ENCODE measurements at regions not wholly inside any gene's neighbourhood (a gene's known extent, or its start where the extent isn't known, plus 50 kb on each side); places are given as distances from the start of the nearest gene placed in this dataset.

DNA sequence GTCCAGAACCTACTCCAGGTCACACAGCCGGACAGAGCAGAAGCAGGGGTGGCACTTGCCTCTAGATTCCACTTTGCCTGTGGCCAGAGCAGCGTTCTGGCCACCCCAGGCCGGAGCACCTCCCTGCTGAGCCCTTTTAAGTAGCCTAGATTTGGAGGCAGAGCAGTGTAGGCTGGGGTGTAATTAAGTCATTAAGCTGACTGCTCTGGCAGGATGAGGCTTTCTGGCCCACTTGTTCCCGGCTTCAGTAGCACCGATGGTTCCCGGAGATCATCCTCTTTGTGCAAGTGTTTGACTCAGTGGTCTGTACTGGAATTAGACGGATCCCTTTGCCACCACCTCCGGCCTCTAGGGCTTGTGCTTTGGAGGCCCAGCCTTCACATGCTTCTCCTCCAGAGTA, 281.9 kb upstream of the ANKRD55 start:
- Histone ChIP-seq H3K9me3 (no peaks in the 10 kb centered on the region), H3K27ac (no peak overlapping the region)
- ATAC-seq (ENCODE audit: low FRiP score in 2 of 2), result no peak

DNA sequence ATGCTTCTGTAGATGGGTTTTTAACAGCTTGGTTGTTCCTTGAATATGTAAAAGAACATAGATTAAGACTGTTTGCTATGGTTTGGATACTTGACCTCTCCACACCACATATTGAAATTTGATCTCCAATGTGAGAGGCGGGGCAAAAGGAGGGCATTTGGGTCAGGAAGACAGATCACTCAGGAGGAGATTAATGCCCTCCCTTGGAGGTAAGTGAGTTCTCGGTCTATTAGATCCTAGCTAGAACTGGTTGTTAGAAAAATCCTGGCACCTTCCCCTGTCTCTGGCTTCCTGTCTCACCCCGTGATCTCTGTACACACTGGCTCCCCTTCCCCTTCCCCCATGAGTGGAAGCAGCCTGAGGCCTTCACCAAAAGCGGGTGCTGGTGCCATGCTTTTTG, 281.1 kb upstream of the ANKRD55 start:
- Histone ChIP-seq H3K27ac (no peak overlapping the region), H3K4me1 (peaks cover 4 to 18% (median 7%) of the 10 kb centered on the region in 4 donors), H3K36me3 (no peaks in the 10 kb centered on the region), H3K9me3 (no peaks in the 10 kb centered on the region), H3K4me3 (no peak overlapping the region), H3K27me3 (no peaks in the 10 kb centered on the region)
- DNase-seq, result no peak
- WGBS, 2 donors, result 59 to 76% methylated on average over 4 of the region's 4 CpGs
- TF ChIP-seq POLR2A (IDR thresholded peaks at IDR 0.05), result no peak
- no peak for TF ChIP-seq EP300 (IDR thresholded peaks at IDR 0.05)
- TF ChIP-seq, protein P1, sequence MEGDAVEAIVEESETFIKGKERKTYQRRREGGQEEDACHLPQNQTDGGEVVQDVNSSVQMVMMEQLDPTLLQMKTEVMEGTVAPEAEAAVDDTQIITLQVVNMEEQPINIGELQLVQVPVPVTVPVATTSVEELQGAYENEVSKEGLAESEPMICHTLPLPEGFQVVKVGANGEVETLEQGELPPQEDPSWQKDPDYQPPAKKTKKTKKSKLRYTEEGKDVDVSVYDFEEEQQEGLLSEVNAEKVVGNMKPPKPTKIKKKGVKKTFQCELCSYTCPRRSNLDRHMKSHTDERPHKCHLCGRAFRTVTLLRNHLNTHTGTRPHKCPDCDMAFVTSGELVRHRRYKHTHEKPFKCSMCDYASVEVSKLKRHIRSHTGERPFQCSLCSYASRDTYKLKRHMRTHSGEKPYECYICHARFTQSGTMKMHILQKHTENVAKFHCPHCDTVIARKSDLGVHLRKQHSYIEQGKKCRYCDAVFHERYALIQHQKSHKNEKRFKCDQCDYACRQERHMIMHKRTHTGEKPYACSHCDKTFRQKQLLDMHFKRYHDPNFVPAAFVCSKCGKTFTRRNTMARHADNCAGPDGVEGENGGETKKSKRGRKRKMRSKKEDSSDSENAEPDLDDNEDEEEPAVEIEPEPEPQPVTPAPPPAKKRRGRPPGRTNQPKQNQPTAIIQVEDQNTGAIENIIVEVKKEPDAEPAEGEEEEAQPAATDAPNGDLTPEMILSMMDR (IDR thresholded peaks at IDR 0.05), result no peak
- TF ChIP-seq POLR2AphosphoS5 (IDR thresholded peaks at IDR 0.05), result no peak
- no peak for ATAC-seq (ENCODE audit: low FRiP score in 2 of 2)

More for the DNA sequence above, 281.9 kb upstream of the ANKRD55 start:
- H3K36me3 ChIP-seq, result no peaks in the 10 kb centered on the region
- 70 to 81% methylated on average over 7 to 8 of the region's 8 CpGs for WGBS, 2 donors
- no peaks in the 10 kb centered on the region for H3K27me3 ChIP-seq
- peaks cover 4 to 18% (median 7%) of the 10 kb centered on the region in 4 donors for H3K4me1 ChIP-seq
- DNase-seq, result peak in 1 of 2 donors; percentile 21
- TF ChIP-seq EP300 (IDR thresholded peaks at IDR 0.05), result no peak
- TF ChIP-seq POLR2A (IDR thresholded peaks at IDR 0.05), result no peak
- no peak for TF ChIP-seq POLR2AphosphoS5 (IDR thresholded peaks at IDR 0.05)
- TF ChIP-seq, protein P1 (IDR thresholded peaks at IDR 0.05), result no peak
- no peak overlapping the region for H3K4me3 ChIP-seq

DNA sequence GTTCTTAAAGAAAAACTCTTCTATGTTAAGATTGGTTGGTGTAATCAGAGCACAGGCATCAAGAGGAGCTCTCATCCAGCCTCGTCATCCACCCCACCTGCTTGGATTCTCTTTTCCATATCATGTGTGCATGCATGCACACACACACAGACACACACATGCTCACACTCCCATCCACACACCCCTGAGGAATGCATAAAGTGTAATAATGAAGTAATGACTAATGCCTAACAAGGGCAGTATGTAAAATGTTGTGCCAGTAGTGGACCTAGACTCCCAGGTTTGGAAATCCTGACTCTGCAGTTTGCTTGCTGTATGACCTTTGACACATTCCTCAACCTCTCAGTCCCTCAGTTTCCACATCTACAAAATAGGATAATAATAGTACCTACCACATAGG, 280.0 kb upstream of the ANKRD55 start:
- TF ChIP-seq POLR2AphosphoS5 (IDR thresholded peaks at IDR 0.05) (no peak), EP300 (IDR thresholded peaks at IDR 0.05) (no peak), POLR2A (IDR thresholded peaks at IDR 0.05) (no peak)
- TF ChIP-seq, protein P1 (IDR thresholded peaks at IDR 0.05), result no peak
- H3K9me3 ChIP-seq, result no peaks in the 10 kb centered on the region
- 0% methylated on average over 1 of the region's 1 CpG for WGBS, 2 donors
- no peaks in the 10 kb centered on the region for H3K27me3 ChIP-seq
- no peak overlapping the region for H3K4me3 ChIP-seq
- ATAC-seq (ENCODE audit: low FRiP score in 2 of 2), result no peak
- no peaks in the 10 kb centered on the region for H3K36me3 ChIP-seq
- DNase-seq, result no peak
- no peak overlapping the region for H3K27ac ChIP-seq
- H3K4me1 ChIP-seq, result peaks cover 4 to 18% (median 7%) of the 10 kb centered on the region in 4 donors

DNA sequence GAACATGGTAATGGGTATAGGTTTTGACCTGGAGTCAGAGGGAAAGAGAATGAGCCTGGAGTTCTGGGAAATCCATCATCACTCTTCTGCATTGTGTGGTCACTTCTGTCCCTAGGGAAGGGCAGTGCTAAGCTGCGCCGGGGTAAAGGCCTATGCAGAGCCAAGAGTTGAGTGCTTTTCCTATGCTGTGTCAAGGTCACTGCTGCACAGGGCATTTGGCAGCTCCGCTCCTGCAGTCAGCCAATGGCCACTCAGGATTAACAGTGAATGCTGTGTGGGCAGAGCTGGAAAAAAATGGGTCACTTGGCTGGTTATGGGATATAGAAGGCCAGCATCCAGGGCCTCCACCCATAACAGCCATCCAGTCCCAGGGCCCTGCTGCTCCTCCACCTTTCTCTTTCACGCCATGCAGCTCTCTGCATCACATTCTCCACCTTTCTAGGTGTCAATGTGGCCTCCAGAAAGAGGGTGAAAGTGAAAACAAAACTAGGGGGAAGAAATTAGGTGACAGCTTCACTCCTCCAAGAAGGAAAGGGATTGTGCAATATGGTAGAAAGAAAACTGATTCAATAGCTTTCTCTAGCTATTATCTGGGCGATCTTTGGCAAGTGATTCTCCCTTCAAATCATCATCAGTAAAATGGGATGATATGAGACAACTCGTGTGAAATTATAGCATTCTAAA, 279.3 kb upstream of the ANKRD55 start:
- H3K36me3 ChIP-seq, result no peaks in the 10 kb centered on the region
- no peaks in the 10 kb centered on the region for H3K27me3 ChIP-seq
- no peaks in the 10 kb centered on the region for H3K9me3 ChIP-seq
- peaks cover 4 to 18% (median 7%) of the 10 kb centered on the region in 4 donors for H3K4me1 ChIP-seq
- TF ChIP-seq POLR2AphosphoS5 (IDR thresholded peaks at IDR 0.05) (no peak), EP300 (IDR thresholded peaks at IDR 0.05) (no peak), POLR2A (IDR thresholded peaks at IDR 0.05) (no peak)
- TF ChIP-seq, protein P1 (IDR thresholded peaks at IDR 0.05), result no peak
- ATAC-seq (ENCODE audit: low FRiP score in 2 of 2), result no peak
- DNase-seq, result no peak
- H3K4me3 ChIP-seq, result no peak overlapping the region
- 76 to 88% methylated on average over 6 of the region's 6 CpGs for WGBS, 2 donors
- H3K27ac ChIP-seq, result no peak overlapping the region

DNA sequence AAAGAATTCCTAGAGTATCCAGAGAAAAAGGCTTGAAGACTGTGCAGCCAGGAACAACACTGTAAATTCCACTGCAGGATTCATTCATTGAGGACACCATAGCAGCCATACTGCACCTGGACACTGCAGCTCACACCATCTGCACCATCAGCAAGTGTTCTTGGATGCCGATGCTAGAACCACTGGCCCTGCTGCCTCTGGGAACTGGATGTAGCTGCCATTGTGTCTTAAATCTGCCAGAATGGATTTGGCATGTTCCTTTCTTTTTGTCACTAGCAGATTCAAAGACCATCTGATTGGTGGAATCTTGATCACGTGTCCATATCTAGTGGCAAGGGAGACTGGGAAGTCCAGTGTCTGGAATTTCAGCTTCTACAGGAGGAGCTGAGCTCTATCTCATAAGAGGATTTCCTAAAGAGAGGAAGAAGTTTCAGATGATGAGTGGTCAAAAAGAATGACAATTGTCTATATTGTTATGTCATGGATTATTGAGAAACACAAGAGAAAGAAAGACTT, 278.3 kb upstream of the ANKRD55 start:
- H3K4me1 ChIP-seq, result peaks cover 0 to 8% (median 4%) of the 10 kb centered on the region in 4 donors
- ATAC-seq (ENCODE audit: low FRiP score in 2 of 2) (no peak), DNase-seq (no peak)
- no peak overlapping the region for H3K4me3 ChIP-seq
- H3K36me3 ChIP-seq, result no peaks in the 10 kb centered on the region
- no peak for TF ChIP-seq POLR2A (IDR thresholded peaks at IDR 0.05)
- TF ChIP-seq EP300 (IDR thresholded peaks at IDR 0.05), result no peak
- TF ChIP-seq POLR2AphosphoS5 (IDR thresholded peaks at IDR 0.05), result no peak
- TF ChIP-seq, protein P1 (IDR thresholded peaks at IDR 0.05), result no peak
- WGBS, 2 donors, result 100% methylated on average over 2 of the region's 2 CpGs
- no peaks in the 10 kb centered on the region for H3K9me3 ChIP-seq
- no peaks in the 10 kb centered on the region for H3K27me3 ChIP-seq
- H3K27ac ChIP-seq, result no peak overlapping the region

Measured in upper lobe of left lung (tissue), 6 donors.